Calu3 (cell line): ENCODE measurements at regions not wholly inside any gene's neighbourhood (a gene's known extent, or its start where the extent isn't known, plus 50 kb on each side); places are given as distances from the start of the nearest gene placed in this dataset.

Source experiments
- BruUV-seq: library from RNA; stranded (reverse); fragments of 400-500 nt; replicated peaks from 2 replicates; lab custom pipeline; 2021; lab: Mats Ljungman, UMichigan
- CTCF ChIA-PET: fragments of 300-600 bp; sonication (Branson Sonifier 250); formaldehyde crosslinking; loops from one replicate; lab custom pipeline; 2022; ENCODE audit warnings: antibody characterized with exemption; lab: Charles Lee
- DNase-seq: peaks from one replicate; pipeline ENCODE4 v3.0.0; 2022
- H3K27ac Mint-ChIP-seq: one replicate; pipeline ENCODE4 v1.8.0; 2022; ENCODE audit warnings: mixed read lengths; ENCODE audit not compliant: unreplicated experiment
- H3K27me3 Mint-ChIP-seq: one replicate; pipeline ENCODE4 v1.8.0; 2022; ENCODE audit warnings: mixed read lengths; ENCODE audit not compliant: unreplicated experiment
- H3K36me3 Mint-ChIP-seq: one replicate; pipeline ENCODE4 v1.8.0; 2022; ENCODE audit warnings: mild to moderate bottlenecking, moderate library complexity, mixed read lengths; ENCODE audit not compliant: insufficient read depth, unreplicated experiment
- H3K4me1 Mint-ChIP-seq: one replicate; pipeline ENCODE4 v1.8.0; 2022; ENCODE audit warnings: mild to moderate bottlenecking, low read depth, mixed read lengths; ENCODE audit not compliant: unreplicated experiment
- H3K4me3 Mint-ChIP-seq: one replicate; pipeline ENCODE4 v1.8.0; 2022; ENCODE audit warnings: mild to moderate bottlenecking, low read depth, moderate library complexity, mixed read lengths; ENCODE audit not compliant: unreplicated experiment
- H3K9me3 Mint-ChIP-seq: one replicate; pipeline ENCODE4 v1.8.0; 2022; ENCODE audit warnings: low read depth, mixed read lengths; ENCODE audit not compliant: unreplicated experiment
- CTCF ChIP-seq: fragments of 200-600 bp; IDR thresholded peaks from one replicate; pipeline ENCODE4 v1.8.0; 2022; ENCODE audit warnings: antibody characterized with exemption; ENCODE audit not compliant: unreplicated experiment
- intact Hi-C: fragments of 100-400 bp; cut with micrococcal nuclease; formaldehyde crosslinking; loops from one replicate; pipeline ENCODE4 v1.10.0; 2022; ENCODE audit not compliant: unreplicated experiment

GRCh38 chr18:79621501-79621900, 58.1 kb upstream of the CTDP1 start:
- H3K4me1 Mint-ChIP-seq = no peaks in the 10 kb centered on the region
- CTCF ChIA-PET = interaction anchor here (0.5 kb wide), 1 partner anchor 9 kb away, joined by 8 read pairs; no protein-coding TSS in a partner anchor
- H3K9me3 Mint-ChIP-seq = peaks cover 3% of the 10 kb centered on the region
- no peak overlapping the region for H3K27ac Mint-ChIP-seq
- no peaks in the 10 kb centered on the region for H3K36me3 Mint-ChIP-seq
- DNase-seq = no peak
- no TSS peak for BruUV-seq
- H3K27me3 Mint-ChIP-seq = peaks cover 13% of the 10 kb centered on the region
- no peak for TF ChIP-seq CTCF
- intact Hi-C loops = no loop called here
- no peak overlapping the region for H3K4me3 Mint-ChIP-seq

- Mint-ChIP-seq H3K4me3 (no peak overlapping the region), H3K36me3 (no peaks in the 10 kb centered on the region), H3K9me3 (peaks cover 3% of the 10 kb centered on the region), H3K4me1 (no peaks in the 10 kb centered on the region), H3K27ac (no peak overlapping the region), H3K27me3 (peaks cover 13% of the 10 kb centered on the region)
- DNase-seq = no peak
- CTCF ChIA-PET = interaction anchor here (0.5 kb wide), 1 partner anchor 9 kb away, joined by 8 read pairs; no protein-coding TSS in a partner anchor
- BruUV-seq = no TSS peak
- intact Hi-C loops = no loop called here
- TF ChIP-seq CTCF = no peak
Measured at GRCh38 chr18:79622004-79622403, 57.6 kb upstream of the CTDP1 start.

GRCh38 chr18:79624356-79625170, 55.0 kb upstream of the CTDP1 start:
- CTCF ChIA-PET = no interaction called here
- intact Hi-C loops = no loop called here
- Mint-ChIP-seq H3K27ac (no peak overlapping the region), H3K4me1 (no peaks in the 10 kb centered on the region), H3K9me3 (peaks cover 3% of the 10 kb centered on the region), H3K27me3 (peaks cover 33% of the 10 kb centered on the region), H3K36me3 (no peaks in the 10 kb centered on the region), H3K4me3 (no peak overlapping the region)
- no peak for DNase-seq
- no peak for TF ChIP-seq CTCF
- BruUV-seq = no TSS peak

- peaks cover 33% of the 10 kb centered on the region for H3K27me3 Mint-ChIP-seq
- DNase-seq = no peak
Measured at GRCh38 chr18:79625195-79625923, 54.2 kb upstream of the CTDP1 start.

More at GRCh38 chr18:79625195-79625923, 54.2 kb upstream of the CTDP1 start:
- Mint-ChIP-seq H3K4me1 (no peaks in the 10 kb centered on the region), H3K36me3 (no peaks in the 10 kb centered on the region), H3K27ac (no peak overlapping the region), H3K4me3 (no peak overlapping the region), H3K9me3 (peaks cover 3% of the 10 kb centered on the region)
- no peak for TF ChIP-seq CTCF
- CTCF ChIA-PET = no interaction called here
- intact Hi-C loops = no loop called here
- BruUV-seq = no TSS peak
